ENCODE measurements at regions not wholly inside any gene's neighbourhood (a gene's known extent, or its start where the extent isn't known, plus 50 kb on each side); places are given as distances from the start of the nearest gene placed in this dataset.

DNA sequence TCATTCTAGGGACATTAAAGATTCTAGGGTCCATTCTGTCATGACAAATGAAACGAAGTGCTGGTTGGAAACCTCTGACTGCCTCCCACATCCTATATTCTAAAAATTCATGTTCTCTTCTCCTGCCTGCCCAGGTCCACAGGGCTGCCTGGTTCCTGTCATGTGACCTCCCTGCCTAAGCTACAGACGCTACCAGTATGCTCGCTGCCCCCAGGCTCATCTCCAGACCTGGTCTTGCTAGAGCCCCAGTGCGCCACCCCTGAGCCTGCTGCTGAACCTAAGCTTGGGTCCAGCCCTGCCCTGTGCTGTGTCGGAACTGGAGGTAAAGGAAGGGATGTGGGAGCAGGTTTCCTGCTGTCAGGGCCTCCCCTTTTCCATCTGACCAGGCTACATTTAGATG is 231.6 kb upstream of the CDH5 start:
- TF ChIP-seq, protein P1, sequence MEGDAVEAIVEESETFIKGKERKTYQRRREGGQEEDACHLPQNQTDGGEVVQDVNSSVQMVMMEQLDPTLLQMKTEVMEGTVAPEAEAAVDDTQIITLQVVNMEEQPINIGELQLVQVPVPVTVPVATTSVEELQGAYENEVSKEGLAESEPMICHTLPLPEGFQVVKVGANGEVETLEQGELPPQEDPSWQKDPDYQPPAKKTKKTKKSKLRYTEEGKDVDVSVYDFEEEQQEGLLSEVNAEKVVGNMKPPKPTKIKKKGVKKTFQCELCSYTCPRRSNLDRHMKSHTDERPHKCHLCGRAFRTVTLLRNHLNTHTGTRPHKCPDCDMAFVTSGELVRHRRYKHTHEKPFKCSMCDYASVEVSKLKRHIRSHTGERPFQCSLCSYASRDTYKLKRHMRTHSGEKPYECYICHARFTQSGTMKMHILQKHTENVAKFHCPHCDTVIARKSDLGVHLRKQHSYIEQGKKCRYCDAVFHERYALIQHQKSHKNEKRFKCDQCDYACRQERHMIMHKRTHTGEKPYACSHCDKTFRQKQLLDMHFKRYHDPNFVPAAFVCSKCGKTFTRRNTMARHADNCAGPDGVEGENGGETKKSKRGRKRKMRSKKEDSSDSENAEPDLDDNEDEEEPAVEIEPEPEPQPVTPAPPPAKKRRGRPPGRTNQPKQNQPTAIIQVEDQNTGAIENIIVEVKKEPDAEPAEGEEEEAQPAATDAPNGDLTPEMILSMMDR (conservative IDR thresholded peaks at IDR 0.05; ENCODE audit: low read depth, low read length), result no peak
- TF ChIP-seq EZH2 (IDR thresholded peaks at IDR 0.05; ENCODE audit: low read length, unreplicated experiment), result no peak
